ENCODE measurements at regions not wholly inside any gene's neighbourhood (a gene's known extent, or its start where the extent isn't known, plus 50 kb on each side); places are given as distances from the start of the nearest gene placed in this dataset.

- ATAC-seq, result no peak
- no peak for TF ChIP-seq BACH2 (CRISPR knock-in tag; IDR thresholded peaks at IDR 0.05; ENCODE audit: borderline replicate concordance)
- TF ChIP-seq SNAI2 (CRISPR knock-in tag; IDR thresholded peaks at IDR 0.05), result no peak
Observed at GRCh38 chr5:136594416-136594815, 229.1 kb upstream of the TRPC7 start.

- no peak for TF ChIP-seq ZNF565 (CRISPR knock-in tag; conservative IDR thresholded peaks at IDR 0.05; ENCODE audit: low read depth)
- TF ChIP-seq ZNF70 (CRISPR knock-in tag; IDR thresholded peaks at IDR 0.05), result no peak
- no peak for TF ChIP-seq ZFP30 (CRISPR knock-in tag; IDR thresholded peaks at IDR 0.05)
- TF ChIP-seq RARB (CRISPR knock-in tag; IDR thresholded peaks at IDR 0.05), result no peak
- no peak for TF ChIP-seq TCF4 (CRISPR knock-in tag; IDR thresholded peaks at IDR 0.05; ENCODE audit: borderline replicate concordance)
- TF ChIP-seq ZFP3 (CRISPR knock-in tag; IDR thresholded peaks at IDR 0.05), result no peak
- TF ChIP-seq ISL1 (CRISPR knock-in tag; IDR thresholded peaks at IDR 0.05), result no peak
- TF ChIP-seq PPARA (CRISPR knock-in tag; IDR thresholded peaks at IDR 0.05; ENCODE audit: borderline replicate concordance), result no peak
- TF ChIP-seq, protein P1, sequence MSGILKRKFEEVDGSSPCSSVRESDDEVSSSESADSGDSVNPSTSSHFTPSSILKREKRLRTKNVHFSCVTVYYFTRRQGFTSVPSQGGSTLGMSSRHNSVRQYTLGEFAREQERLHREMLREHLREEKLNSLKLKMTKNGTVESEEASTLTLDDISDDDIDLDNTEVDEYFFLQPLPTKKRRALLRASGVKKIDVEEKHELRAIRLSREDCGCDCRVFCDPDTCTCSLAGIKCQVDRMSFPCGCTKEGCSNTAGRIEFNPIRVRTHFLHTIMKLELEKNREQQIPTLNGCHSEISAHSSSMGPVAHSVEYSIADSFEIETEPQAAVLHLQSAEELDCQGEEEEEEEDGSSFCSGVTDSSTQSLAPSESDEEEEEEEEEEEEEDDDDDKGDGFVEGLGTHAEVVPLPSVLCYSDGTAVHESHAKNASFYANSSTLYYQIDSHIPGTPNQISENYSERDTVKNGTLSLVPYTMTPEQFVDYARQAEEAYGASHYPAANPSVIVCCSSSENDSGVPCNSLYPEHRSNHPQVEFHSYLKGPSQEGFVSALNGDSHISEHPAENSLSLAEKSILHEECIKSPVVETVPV (CRISPR knock-in tag; IDR thresholded peaks at IDR 0.05), result no peak
- TF ChIP-seq, protein P2, sequence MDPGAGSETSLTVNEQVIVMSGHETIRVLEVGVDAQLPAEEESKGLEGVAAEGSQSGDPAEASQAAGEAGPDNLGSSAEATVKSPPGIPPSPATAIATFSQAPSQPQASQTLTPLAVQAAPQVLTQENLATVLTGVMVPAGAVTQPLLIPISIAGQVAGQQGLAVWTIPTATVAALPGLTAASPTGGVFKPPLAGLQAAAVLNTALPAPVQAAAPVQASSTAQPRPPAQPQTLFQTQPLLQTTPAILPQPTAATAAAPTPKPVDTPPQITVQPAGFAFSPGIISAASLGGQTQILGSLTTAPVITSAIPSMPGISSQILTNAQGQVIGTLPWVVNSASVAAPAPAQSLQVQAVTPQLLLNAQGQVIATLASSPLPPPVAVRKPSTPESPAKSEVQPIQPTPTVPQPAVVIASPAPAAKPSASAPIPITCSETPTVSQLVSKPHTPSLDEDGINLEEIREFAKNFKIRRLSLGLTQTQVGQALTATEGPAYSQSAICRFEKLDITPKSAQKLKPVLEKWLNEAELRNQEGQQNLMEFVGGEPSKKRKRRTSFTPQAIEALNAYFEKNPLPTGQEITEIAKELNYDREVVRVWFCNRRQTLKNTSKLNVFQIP (CRISPR knock-in tag; IDR thresholded peaks at IDR 0.05; ENCODE audit: borderline replicate concordance, low read depth), result no peak
- TF ChIP-seq ARNTL (CRISPR knock-in tag; IDR thresholded peaks at IDR 0.05; ENCODE audit: borderline replicate concordance, low read depth), result no peak
- TF ChIP-seq CSDC2 (CRISPR knock-in tag; IDR thresholded peaks at IDR 0.05), result no peak
- TF ChIP-seq ESRRG (CRISPR knock-in tag; IDR thresholded peaks at IDR 0.05), result no peak
- ATAC-seq, result no peak
Observed at GRCh38 chr5:136590581-136590980, 225.2 kb upstream of the TRPC7 start.

DNA sequence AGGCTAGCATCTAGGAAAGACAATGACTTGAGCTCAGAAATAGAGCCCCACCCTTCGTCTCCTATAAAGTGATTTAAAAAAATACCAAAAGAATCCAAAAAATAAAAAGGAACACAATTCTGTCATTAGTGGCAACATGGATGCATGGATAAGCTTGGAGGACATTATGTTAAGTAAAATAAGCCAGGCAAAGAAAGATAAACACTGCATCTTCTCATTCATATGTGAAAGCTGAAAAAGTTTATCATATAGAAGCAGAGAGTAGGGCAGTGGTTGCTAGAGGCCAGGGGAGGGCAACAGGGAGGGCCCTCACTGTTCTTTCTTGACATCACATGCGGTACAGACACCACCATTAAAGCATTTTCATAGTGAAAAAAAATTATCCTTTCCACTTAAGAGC lies 220.9 kb upstream of the TRPC7 start:
- no peak for TF ChIP-seq CSDC2 (CRISPR knock-in tag; IDR thresholded peaks at IDR 0.05)
- no peak for TF ChIP-seq ZFP30 (CRISPR knock-in tag; IDR thresholded peaks at IDR 0.05)
- TF ChIP-seq ZFP3 (CRISPR knock-in tag; IDR thresholded peaks at IDR 0.05), result no peak
- TF ChIP-seq PPARA (CRISPR knock-in tag; IDR thresholded peaks at IDR 0.05; ENCODE audit: borderline replicate concordance), result no peak
- TF ChIP-seq ZNF70 (CRISPR knock-in tag; IDR thresholded peaks at IDR 0.05), result no peak
- ATAC-seq, result no peak

- no peak for ATAC-seq
- TF ChIP-seq CSDC2 (CRISPR knock-in tag; IDR thresholded peaks at IDR 0.05), result no peak
- TF ChIP-seq, protein P2 (CRISPR knock-in tag; IDR thresholded peaks at IDR 0.05; ENCODE audit: borderline replicate concordance, low read depth), result no peak
- no peak for TF ChIP-seq ZNF70 (CRISPR knock-in tag; IDR thresholded peaks at IDR 0.05)
- no peak for TF ChIP-seq TCF4 (CRISPR knock-in tag; IDR thresholded peaks at IDR 0.05; ENCODE audit: borderline replicate concordance)
- TF ChIP-seq ARNTL (CRISPR knock-in tag; IDR thresholded peaks at IDR 0.05; ENCODE audit: borderline replicate concordance, low read depth), result no peak
- no peak for TF ChIP-seq RARB (CRISPR knock-in tag; IDR thresholded peaks at IDR 0.05)
- no peak for TF ChIP-seq OSR1 (CRISPR knock-in tag; IDR thresholded peaks at IDR 0.05)
- no peak for TF ChIP-seq BACH2 (CRISPR knock-in tag; IDR thresholded peaks at IDR 0.05; ENCODE audit: borderline replicate concordance)
- TF ChIP-seq, protein P1 (CRISPR knock-in tag; IDR thresholded peaks at IDR 0.05), result no peak
- no peak for TF ChIP-seq ZNF8 (CRISPR knock-in tag; IDR thresholded peaks at IDR 0.05)
- TF ChIP-seq, protein P3, sequence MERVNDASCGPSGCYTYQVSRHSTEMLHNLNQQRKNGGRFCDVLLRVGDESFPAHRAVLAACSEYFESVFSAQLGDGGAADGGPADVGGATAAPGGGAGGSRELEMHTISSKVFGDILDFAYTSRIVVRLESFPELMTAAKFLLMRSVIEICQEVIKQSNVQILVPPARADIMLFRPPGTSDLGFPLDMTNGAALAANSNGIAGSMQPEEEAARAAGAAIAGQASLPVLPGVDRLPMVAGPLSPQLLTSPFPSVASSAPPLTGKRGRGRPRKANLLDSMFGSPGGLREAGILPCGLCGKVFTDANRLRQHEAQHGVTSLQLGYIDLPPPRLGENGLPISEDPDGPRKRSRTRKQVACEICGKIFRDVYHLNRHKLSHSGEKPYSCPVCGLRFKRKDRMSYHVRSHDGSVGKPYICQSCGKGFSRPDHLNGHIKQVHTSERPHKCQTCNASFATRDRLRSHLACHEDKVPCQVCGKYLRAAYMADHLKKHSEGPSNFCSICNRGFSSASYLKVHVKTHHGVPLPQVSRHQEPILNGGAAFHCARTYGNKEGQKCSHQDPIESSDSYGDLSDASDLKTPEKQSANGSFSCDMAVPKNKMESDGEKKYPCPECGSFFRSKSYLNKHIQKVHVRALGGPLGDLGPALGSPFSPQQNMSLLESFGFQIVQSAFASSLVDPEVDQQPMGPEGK (CRISPR knock-in tag; IDR thresholded peaks at IDR 0.05; ENCODE audit: borderline replicate concordance), result no peak
- TF ChIP-seq GLIS3 (CRISPR knock-in tag; IDR thresholded peaks at IDR 0.05), result no peak
Observed at GRCh38 chr5:136584474-136584873, 219.1 kb upstream of the TRPC7 start.

Measured in SK-N-SH treated with all-trans-retinoic acid at 6 μM for 48 hours (cell line).